GM21515 (cell line): ENCODE measurements at regions not wholly inside any gene's neighbourhood (a gene's known extent, or its start where the extent isn't known, plus 50 kb on each side); places are given as distances from the start of the nearest gene placed in this dataset.

Experiments used
- ATAC-seq: cut with Tn5 transposase; IDR thresholded peaks from one replicate; pipeline ENCODE4 v1.9.1; 2021; ENCODE audit not compliant: unreplicated experiment

DNA sequence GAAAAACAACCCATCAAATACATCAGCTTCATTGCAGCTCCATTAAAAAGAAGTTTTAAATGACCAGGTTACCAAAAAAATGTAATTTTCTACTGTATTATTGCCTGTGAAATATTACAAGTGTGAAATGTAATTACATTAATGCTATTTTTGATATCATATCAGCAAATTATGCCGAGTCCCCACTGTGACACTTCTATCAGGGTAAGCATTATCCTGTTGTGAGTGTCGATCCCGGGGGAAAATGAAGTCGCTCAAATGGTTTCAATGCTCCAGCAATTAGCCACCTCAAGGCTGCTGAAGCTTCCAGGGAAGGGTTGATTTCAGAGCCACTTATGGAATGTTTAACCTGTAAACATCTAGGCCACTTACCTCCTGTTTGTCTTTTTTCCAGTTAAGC, 70.4 kb downstream of the RCN1 start:
- ATAC-seq, result no peak

DNA sequence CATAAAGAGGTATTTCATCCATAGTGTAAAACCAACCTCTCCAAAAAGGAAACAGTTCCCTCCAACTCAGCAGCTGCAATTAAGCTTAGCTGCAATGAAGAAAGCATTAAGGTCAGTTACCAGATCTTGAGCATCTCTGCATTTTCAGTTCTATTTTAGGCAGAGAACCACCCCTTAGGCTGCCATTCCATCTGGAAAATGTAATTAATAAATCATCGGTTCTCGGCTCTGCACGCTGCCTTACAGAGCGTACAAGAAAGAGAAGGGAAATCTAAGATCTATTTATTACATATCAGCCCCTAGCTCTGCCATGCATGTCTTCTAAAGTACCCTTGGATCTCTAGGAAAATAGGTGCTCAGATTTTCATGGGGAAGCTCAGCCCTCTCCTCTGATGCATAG, 71.5 kb downstream of the RCN1 start:
- no peak for ATAC-seq

DNA sequence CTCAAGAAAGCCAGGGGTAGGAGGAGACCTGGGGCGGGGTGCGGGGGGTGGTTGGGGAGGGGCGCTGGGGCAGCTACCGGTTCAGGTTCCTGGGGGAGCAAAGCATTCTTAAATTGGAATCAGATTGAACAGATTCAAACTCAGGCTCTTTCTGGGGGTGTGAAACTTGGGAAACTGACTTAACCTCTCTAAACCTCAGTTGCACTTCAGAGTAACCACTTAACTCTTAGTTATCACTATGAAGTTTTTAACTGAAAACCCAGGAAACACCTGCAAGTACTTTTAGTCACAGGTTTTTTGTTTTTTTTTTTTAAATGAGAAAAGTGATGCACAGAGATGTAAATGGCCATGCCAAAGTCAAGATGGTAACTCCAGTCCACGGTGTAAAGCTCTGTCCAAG, 72.0 kb downstream of the RCN1 start:
- no peak for ATAC-seq

DNA sequence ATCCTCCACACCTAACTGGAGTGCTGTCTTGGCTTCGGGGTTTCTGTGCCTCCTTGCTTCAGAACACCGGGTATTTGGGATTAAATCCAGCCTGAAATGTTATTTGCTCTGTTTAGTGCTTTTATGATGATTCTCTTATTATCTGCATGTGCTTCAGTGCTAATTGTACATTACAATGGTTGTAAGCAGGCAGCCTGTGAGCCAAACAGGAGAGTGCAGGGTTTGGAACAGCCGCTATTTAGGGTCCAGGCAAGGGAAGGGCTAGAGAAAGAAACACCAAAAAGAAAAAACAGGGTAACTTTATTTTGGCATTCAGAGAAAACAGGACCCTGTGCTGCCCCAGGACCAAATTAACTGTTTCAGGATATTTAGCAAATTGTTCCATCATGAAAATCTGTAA, 72.7 kb downstream of the RCN1 start:
- no peak for ATAC-seq

DNA sequence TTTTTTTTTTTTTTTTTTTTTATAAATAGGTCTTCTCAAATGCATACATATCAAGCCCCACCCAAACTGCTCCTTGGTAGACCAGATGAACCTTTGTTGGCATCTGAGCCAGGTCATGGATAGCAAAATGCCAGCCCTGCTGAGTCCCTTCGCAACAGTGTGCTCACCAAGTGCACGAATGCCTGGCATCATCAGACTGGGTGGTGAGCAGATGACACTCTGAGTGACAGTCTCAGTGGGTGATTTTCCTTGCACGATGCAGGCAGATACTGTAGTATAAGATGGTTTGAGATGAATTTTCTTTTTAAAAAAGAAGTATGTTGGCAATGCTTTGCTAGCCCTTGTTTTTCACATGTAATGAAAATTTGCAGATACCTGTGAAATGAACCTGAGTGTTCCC, 74.0 kb downstream of the RCN1 start:
- no peak for ATAC-seq

- no peak for ATAC-seq
Observed at GRCh38 chr11:32168924-32169323, 78.0 kb downstream of the RCN1 start.

GRCh38 chr11:32171445-32171844, 80.6 kb downstream of the RCN1 start:
- ATAC-seq, result no peak

DNA sequence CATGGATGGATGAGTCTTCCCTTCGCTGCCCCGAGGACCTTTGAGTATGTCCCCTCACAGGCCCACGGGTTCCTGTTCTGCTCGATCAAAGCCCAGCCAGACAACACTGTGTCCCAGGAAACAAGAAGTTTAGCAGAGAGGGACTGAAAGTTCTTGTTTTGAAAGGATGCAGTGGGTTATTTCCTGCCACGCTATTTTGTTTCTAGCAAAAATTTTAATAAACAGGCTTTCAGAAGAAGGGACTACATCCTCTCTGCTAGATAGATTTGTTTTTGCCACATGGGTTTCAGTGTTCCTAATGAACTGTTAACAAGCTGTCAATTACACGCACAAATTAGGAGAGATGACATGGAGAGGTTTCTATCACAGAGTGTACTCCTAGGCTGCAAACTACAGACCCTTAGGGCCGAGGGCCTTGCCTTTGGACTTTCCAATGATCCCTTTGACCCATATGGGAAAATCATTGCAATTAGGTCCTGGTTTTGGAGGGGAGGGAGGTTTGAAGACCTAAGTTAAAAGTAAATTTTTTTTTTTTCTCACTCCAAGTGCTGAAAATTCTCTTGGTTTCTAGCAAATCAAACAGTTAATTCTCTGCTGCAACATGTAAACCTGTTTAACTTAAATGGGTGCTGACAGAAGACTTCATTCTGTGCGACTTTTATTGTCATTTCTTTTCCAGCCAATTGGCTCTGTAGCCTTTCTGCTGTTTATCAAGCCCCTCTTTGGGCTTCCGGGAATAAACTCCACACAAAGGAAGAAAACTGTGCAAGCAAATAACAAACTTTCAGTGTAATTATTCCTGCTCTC, 81.4 kb downstream of the RCN1 start:
- no peak for ATAC-seq

DNA sequence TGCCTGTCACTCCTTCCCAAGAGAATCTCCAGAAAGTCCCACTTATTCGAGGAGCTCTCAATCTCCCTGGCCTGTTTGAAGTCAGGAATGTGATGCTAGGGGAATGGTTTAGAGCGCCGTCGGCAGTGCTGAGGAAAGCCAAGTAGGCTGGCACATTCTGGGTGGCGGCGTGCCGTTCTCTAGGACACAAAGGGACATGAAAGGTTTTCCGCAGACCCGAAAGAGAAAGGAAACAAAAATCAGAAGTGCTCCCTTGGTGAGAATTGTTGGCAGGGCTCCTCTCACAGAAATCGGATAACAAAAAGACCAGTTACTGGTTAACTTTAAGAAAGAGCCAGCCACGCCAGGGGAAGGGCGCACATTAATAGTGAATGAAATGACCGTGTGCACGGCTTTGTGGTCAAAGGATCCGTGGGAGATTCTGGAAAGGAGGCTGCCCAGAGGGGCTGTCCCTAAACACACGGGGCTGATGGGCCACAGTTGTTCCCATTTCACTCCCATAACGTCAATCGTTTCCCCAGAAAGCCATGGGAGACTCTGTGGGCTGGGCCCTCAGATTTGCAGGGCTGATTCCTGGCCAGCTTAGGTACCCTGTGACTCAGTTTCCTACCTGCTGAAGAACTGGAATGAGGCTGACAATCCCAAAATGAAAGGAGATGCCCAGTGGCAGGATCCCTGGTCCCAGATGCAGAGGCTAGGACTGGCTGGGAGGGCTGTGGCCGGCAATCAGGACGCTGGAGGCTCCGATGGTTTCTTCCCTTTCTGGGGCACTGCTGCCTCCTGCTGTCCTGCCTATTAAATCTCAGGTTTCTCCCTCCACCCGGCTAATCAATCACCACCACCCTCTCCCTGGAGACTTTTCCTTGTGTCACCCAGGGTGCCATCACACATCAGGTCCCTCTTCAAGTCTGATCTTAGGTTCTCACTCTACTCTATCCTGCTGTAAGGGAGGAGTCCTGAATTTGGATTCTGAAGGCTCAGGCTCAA, 82.3 kb downstream of the RCN1 start:
- ATAC-seq, result no peak

DNA sequence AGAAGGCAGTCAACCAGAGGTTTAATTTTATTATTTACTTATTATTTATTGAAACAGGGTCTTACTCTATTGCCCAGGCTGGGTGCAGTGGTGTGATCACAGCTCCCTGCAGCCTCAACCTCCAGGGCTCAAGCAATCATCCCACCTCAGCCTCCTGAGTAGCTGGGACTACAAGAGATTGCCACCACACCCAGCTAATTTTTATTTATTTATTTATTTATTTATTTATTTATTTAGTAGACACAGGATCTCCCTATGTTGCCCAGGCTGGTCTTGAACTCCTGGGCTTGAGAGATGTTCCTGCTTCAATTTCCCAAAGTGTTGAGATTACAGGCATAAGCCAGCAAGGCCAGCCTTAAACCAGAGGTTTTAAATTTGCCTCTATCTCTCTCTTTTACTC, 83.1 kb downstream of the RCN1 start:
- ATAC-seq, result no peak

DNA sequence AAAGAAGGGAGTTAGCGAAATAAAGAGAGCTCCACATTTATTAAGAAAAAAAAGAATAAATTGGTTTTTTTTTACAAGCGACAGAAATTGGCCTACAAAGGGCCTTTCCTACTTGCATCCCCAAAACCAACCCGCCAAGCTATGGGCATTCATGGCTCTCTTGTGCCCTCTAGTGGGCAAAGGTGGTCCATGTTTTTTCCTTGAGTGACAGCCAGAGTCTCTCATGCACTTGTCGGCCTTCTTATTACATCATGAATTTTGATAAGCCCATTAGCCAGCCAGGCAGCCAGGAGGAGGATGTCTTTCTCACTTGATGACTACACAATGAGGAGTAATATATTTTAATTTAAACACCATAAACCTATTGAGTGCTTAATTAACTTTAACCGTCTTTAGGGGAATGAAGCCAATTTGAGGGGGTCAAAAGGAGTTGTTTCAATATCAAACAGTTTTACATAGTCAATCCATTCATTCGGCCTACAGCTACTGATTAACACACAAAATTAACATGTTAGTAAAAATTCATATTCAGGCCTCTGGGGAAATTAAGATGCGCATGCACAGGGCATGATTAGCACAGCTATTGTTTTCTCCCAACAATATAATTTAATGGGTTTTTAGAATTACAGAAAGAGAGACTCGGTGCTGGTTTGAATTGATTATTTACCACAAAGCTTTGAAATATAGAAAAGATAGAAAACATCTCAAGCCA, 85.5 kb downstream of the RCN1 start:
- ATAC-seq, result peak; percentile 68

- no peak for ATAC-seq
Observed at GRCh38 chr11:32178692-32179091, 87.8 kb downstream of the RCN1 start.

GRCh38 chr11:32183512-32183911, 92.6 kb downstream of the RCN1 start:
- no peak for ATAC-seq

DNA sequence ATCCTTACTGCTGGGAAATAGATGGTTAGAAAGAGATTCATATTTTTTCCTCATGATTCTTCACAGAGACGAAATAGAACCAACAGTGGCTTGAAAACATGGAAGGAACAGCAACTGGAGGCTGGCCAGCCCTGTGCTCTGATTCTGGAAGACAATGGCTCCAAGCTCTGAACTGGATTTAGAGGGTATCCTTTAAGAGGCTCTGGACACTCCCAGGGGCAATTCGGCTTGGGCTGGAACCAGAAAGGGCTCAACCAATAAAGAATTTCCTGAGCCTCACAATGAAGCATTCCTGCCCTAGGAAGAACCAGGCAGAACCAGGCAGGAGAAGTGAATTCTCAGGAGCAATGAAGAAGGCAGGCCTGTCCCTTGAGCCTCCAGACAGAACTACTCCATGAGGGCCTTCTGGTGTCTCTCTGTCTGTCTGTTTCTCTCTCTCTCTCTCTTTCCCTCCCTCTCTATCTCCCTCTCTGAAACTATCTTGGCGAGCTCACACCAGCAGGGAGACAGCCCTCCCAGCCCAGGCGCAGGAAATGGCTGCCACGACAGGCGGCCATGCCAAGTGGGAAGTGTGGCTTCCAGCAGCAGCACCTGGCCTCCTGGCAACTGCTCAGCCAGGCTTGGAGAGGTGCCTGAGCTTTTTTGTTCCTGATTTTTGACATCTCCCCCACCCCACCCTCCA, 93.3 kb downstream of the RCN1 start:
- peak; percentile 20 for ATAC-seq

DNA sequence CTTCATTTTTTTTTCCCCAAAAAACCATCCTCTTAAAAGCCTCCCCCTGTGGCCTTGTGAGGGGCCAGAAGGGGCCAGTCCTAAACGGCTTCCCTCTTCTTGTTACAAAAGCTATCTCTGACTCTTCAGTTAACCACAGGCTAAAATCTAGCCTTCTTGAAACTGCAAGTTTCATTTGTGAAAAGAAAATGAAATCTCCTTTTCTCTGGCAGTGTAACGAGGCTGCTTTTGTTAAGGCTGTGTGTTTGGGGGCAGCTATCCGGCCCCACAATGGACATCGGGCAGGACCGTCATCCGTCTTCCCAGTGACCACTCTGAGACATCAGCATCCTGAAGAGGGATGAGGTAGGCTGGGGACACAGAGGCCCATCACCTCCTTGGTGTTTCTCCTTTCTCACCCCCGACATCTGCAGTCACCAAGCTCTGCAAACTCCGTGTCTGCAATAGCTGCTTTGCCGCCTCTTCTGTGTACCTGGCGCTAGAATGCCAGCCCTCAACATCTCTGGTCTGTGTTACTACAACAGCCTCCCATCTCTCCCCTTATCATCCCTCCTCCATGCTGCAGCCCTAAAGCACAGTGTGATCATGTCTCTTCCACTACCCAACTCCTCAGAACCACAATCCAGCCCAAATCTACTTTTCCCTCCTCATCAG, 94.0 kb downstream of the RCN1 start:
- ATAC-seq, result peak; percentile 76

DNA sequence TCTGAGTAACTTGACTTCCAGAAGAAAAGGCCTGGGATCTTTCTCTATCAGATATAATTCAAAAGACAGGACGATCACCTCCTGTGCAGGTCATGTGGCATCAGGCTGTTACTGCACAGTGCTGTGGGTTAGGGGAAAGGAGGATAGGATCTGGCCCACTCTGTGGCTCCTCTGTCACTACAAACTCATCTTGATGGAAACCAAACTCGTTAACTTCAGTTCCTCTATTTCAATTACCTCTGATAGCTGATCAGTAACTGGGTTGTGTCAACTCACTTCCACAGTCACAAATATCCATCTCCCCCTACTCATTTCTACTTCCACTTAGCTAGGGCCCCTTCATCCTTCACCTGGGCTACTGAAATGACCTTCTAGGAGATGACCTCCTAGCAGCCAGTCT, 95.2 kb downstream of the RCN1 start:
- peak; percentile 51 for ATAC-seq

- ATAC-seq, result no peak
Observed at GRCh38 chr11:32187111-32187510, 96.2 kb downstream of the RCN1 start.

DNA sequence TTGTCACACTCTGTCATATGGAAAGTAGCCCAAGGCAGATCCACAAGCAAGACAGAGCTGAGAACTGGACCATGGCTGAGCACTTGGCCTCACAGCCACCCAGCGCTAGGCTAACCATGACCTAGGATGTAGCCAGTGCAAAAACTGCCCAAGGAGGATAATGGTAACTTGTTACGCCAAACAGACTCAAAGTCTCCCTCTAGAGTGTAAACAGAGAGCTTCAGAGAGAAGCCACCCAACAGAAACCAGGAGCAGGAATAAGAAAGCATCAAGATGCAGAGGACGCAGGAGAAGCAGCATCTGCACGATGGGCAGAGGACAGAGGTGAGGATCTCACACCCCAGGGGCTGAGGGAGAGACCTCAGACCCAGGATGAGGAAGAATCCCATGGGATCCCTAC, 97.9 kb downstream of the RCN1 start:
- no peak for ATAC-seq

GRCh38 chr11:32196137-32196536, 105.3 kb downstream of the RCN1 start:
- ATAC-seq, result no peak

- no peak for ATAC-seq
Observed at GRCh38 chr11:32198053-32198452, 107.2 kb downstream of the RCN1 start.
